Smooth muscle cell (in vitro differentiated cells): ENCODE measurements at regions not wholly inside any gene's neighbourhood (a gene's known extent, or its start where the extent isn't known, plus 50 kb on each side); places are given as distances from the start of the nearest gene placed in this dataset.

Experiments used
- DNase-seq: peaks from one replicate; lab custom pipeline; 2025; ENCODE audit not compliant: unreplicated experiment; lab: John Stamatoyannopoulos, UW
- H2AFZ ChIP-seq: fragments of 200-600 bp; sonication (generic); 2 replicates; pipeline ENCODE4 v1.6.0; 2016; ENCODE audit warnings: antibody characterized with exemption, low read depth, mild to moderate bottlenecking
- H3F3A ChIP-seq: fragments of 200-600 bp; sonication (generic); 2 replicates; pipeline ENCODE4 v1.6.0; 2017; ENCODE audit warnings: antibody characterized with exemption, low read depth
- H3K27ac ChIP-seq: fragments of 200-600 bp; sonication (generic); 2 replicates; pipeline ENCODE4 v1.5.1; 2016; ENCODE audit warnings: low read depth, mild to moderate bottlenecking
- H3K27me3 ChIP-seq: fragments of 200-600 bp; sonication (generic); 2 replicates; pipeline ENCODE4 v1.6.1; 2016; ENCODE audit warnings: low read depth, mild to moderate bottlenecking
- H3K36me3 ChIP-seq: fragments of 200-600 bp; sonication (generic); 2 replicates; pipeline ENCODE4 v1.5.1; 2016; ENCODE audit warnings: low read depth
- H3K4me1 ChIP-seq: fragments of 200-600 bp; sonication (generic); 2 replicates; pipeline ENCODE4 v1.5.1; 2016; ENCODE audit warnings: low read depth
- H3K4me2 ChIP-seq: fragments of 200-600 bp; sonication (generic); 2 replicates; pipeline ENCODE4 v1.6.0; 2016; ENCODE audit warnings: mild to moderate bottlenecking
- H3K4me3 ChIP-seq: fragments of 200-600 bp; sonication (generic); 2 replicates; pipeline ENCODE4 v1.5.1; 2016; ENCODE audit warnings: mild to moderate bottlenecking
- H3K79me2 ChIP-seq: fragments of 200-600 bp; sonication (generic); 2 replicates; pipeline ENCODE4 v1.6.0; 2016; ENCODE audit warnings: low read depth, mild to moderate bottlenecking
- H3K9ac ChIP-seq: fragments of 200-600 bp; sonication (generic); 2 replicates; pipeline ENCODE4 v1.6.0; 2016; ENCODE audit warnings: low read depth
- H3K9me3 ChIP-seq: fragments of 200-600 bp; sonication (generic); replicated peaks from 2 replicates; pipeline ENCODE4 v1.5.1; 2016; ENCODE audit warnings: low read depth
- H4K20me1 ChIP-seq: fragments of 200-600 bp; sonication (generic); 2 replicates; pipeline ENCODE4 v1.6.0; 2016; ENCODE audit warnings: low read depth
- WGBS: methylation state at CpG from one replicate; pipeline ENCODE4 v1.1.7; 2016; ENCODE audit warnings: low lambda C conversion rate; 5-methylcytosine and 5-hydroxymethylcytosine counted together
- TF ChIP-seq, protein P1 (sequence below): fragments of 200-600 bp; sonication (generic); IDR thresholded peaks from 2 replicates; pipeline ENCODE4 v1.5.1; 2017; ENCODE audit warnings: borderline replicate concordance, mild to moderate bottlenecking, antibody characterized with exemption; ENCODE audit not compliant: insufficient read depth, poor library complexity, severe bottlenecking

DNA sequence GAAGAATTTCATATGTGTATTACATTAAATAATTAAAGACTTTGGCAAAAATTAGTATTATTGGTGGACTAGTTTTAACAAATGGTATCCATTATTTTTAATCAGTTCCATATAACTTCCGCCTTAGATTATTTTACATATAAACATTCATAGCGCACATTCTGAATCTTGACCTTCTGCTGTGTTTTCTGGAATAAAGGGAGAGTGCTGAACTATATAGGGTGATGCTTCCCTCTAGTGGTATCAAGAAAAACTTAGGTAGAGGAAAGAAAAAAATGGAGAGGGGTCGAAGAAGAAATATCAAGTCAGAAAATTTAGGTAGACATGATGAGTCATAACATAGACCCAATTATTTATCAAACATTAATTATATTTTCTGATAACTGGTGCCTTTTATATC is 155.6 kb upstream of the PACRGL start:
- H3K4me3 ChIP-seq: no peak overlapping the region
- 57% methylated on average over 3 of the region's 3 CpGs for WGBS
- no peaks in the 10 kb centered on the region for H3K4me1 ChIP-seq
- no peak for DNase-seq
- no peaks in the 10 kb centered on the region for H3K27me3 ChIP-seq
- no peaks in the 10 kb centered on the region for H3F3A ChIP-seq
- H3K27ac ChIP-seq: no peak overlapping the region
- H3K9ac ChIP-seq: no peak overlapping the region
- no peaks in the 10 kb centered on the region for H3K79me2 ChIP-seq
- no peaks in the 10 kb centered on the region for H3K9me3 ChIP-seq
- no peaks in the 10 kb centered on the region for H4K20me1 ChIP-seq
- H3K36me3 ChIP-seq: no peaks in the 10 kb centered on the region
- no peak overlapping the region for H3K4me2 ChIP-seq
- no peak overlapping the region for H2AFZ ChIP-seq
- TF ChIP-seq, protein P1, sequence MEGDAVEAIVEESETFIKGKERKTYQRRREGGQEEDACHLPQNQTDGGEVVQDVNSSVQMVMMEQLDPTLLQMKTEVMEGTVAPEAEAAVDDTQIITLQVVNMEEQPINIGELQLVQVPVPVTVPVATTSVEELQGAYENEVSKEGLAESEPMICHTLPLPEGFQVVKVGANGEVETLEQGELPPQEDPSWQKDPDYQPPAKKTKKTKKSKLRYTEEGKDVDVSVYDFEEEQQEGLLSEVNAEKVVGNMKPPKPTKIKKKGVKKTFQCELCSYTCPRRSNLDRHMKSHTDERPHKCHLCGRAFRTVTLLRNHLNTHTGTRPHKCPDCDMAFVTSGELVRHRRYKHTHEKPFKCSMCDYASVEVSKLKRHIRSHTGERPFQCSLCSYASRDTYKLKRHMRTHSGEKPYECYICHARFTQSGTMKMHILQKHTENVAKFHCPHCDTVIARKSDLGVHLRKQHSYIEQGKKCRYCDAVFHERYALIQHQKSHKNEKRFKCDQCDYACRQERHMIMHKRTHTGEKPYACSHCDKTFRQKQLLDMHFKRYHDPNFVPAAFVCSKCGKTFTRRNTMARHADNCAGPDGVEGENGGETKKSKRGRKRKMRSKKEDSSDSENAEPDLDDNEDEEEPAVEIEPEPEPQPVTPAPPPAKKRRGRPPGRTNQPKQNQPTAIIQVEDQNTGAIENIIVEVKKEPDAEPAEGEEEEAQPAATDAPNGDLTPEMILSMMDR: peak; percentile 60

DNA sequence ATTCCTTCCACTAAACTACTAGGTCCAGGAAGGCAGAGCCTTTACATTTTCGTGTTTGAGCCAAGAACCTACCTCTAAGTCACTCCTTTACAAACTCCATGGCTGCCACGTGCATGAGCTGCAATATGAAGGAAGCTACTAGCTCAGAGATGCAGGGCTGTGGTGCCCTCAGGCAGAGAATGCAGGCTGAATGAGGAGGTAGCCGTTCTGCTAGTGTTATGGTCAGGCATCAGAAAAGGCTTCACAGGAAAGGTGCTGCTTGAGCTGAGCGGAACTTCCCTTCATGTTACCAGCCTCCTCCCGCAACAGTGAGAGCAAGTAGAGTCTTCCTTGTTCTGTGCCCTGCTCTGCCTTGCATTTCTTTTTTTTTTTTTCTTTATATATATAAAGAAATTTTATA is 148.3 kb upstream of the PACRGL start:
- Histone ChIP-seq H3K79me2 (no peaks in the 10 kb centered on the region), H3F3A (no peaks in the 10 kb centered on the region), H3K36me3 (no peaks in the 10 kb centered on the region), H3K27me3 (no peaks in the 10 kb centered on the region), H4K20me1 (no peaks in the 10 kb centered on the region), H3K9ac (no peak overlapping the region), H3K9me3 (no peaks in the 10 kb centered on the region), H3K4me3 (no peak overlapping the region), H3K4me2 (no peak overlapping the region), H3K4me1 (no peaks in the 10 kb centered on the region), H2AFZ (no peak overlapping the region), H3K27ac (no peak overlapping the region)
- no peak for DNase-seq
- TF ChIP-seq, protein P1: no peak
- 80% methylated on average over 5 of the region's 5 CpGs for WGBS

DNA sequence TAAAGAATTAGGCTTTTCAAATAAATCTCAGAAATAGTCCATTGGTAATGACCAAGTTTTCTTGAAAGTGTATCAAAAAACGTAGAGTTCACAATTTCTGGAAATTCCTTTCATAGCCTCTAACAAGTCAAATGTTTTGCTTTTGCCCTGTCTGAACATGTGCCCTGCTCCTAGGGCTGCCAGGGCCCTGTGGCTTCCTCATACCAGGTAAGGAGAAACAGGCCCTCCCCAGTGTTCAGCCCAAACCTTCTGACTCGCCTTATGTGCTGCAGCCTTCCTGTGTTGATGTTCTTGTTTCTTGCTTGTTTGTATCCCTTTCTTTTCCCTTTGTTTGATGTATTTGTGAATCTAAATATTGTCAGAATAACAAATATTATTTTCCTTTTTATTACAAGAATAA is 146.1 kb upstream of the PACRGL start:
- H3K9me3 ChIP-seq: no peaks in the 10 kb centered on the region
- no peak overlapping the region for H3K9ac ChIP-seq
- no peak overlapping the region for H2AFZ ChIP-seq
- no peaks in the 10 kb centered on the region for H3K36me3 ChIP-seq
- TF ChIP-seq, protein P1: no peak
- no peaks in the 10 kb centered on the region for H3K4me1 ChIP-seq
- no peaks in the 10 kb centered on the region for H3F3A ChIP-seq
- DNase-seq: no peak
- H3K4me3 ChIP-seq: no peak overlapping the region
- H3K4me2 ChIP-seq: no peak overlapping the region
- no peak overlapping the region for H3K27ac ChIP-seq
- H3K27me3 ChIP-seq: no peaks in the 10 kb centered on the region
- H4K20me1 ChIP-seq: no peaks in the 10 kb centered on the region
- no peaks in the 10 kb centered on the region for H3K79me2 ChIP-seq
- WGBS: 83% methylated on average over 2 of the region's 2 CpGs

DNA sequence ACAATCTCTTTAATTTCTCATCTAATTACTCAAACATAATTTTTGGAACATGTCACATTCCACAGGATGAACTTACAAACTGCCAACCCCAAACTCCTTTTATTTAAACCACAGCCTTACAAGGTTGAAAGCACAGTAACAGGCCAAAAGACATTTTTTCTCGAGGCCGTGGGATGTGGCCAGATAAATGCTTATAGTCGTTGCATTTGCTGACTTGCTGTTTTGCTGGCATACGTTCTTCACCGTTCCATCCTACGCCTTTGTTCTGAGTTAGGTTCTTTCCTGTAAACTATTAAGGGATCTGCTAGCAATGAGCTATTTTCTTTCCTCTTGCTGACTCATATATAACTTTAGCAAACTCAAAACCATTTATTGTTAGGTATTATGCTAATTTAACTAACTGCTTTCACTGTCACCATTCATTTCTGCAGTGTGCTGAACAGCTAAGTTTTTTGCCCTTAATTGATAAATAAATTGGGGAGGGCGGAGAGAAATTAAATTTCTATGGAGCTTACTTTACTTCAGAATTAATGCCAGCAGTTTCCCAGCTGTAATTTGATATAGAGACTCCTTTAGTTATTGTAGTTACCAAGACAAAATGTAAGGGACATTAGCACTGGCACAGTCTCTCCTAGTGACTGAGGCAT is 135.1 kb upstream of the PACRGL start:
- no peak overlapping the region for H3K9ac ChIP-seq
- no peak overlapping the region for H3K4me3 ChIP-seq
- no peaks in the 10 kb centered on the region for H4K20me1 ChIP-seq
- TF ChIP-seq, protein P1: no peak
- H3K79me2 ChIP-seq: no peaks in the 10 kb centered on the region
- no peak overlapping the region for H2AFZ ChIP-seq
- H3K27me3 ChIP-seq: no peaks in the 10 kb centered on the region
- no peak overlapping the region for H3K4me2 ChIP-seq
- no peak for DNase-seq
- no peak overlapping the region for H3K27ac ChIP-seq
- H3K36me3 ChIP-seq: no peaks in the 10 kb centered on the region
- no peaks in the 10 kb centered on the region for H3K4me1 ChIP-seq
- WGBS: 56% methylated on average over 7 of the region's 7 CpGs
- H3F3A ChIP-seq: no peaks in the 10 kb centered on the region
- H3K9me3 ChIP-seq: no peaks in the 10 kb centered on the region
